GM18951 (cell line): ENCODE measurements at regions not wholly inside any gene's neighbourhood (a gene's known extent, or its start where the extent isn't known, plus 50 kb on each side); places are given as distances from the start of the nearest gene placed in this dataset.

Source experiments
- POLR2A ChIP-seq: IDR thresholded peaks from 4 replicates; pipeline ENCODE4 v1.6.1; 2011; ENCODE audit warnings: mild to moderate bottlenecking; ENCODE audit not compliant: insufficient read length, insufficient read depth; ENCODE audit errors: extremely low read depth
- in situ Hi-C: fragments of 300-500 bp; cut with MboI; formaldehyde crosslinking; loops from one replicate; pipeline ENCODE4 v1.12.0; 2022; ENCODE audit warnings: low sequenced_read_pairs, mixed read lengths, inconsistent platforms; ENCODE audit not compliant: unreplicated experiment

DNA sequence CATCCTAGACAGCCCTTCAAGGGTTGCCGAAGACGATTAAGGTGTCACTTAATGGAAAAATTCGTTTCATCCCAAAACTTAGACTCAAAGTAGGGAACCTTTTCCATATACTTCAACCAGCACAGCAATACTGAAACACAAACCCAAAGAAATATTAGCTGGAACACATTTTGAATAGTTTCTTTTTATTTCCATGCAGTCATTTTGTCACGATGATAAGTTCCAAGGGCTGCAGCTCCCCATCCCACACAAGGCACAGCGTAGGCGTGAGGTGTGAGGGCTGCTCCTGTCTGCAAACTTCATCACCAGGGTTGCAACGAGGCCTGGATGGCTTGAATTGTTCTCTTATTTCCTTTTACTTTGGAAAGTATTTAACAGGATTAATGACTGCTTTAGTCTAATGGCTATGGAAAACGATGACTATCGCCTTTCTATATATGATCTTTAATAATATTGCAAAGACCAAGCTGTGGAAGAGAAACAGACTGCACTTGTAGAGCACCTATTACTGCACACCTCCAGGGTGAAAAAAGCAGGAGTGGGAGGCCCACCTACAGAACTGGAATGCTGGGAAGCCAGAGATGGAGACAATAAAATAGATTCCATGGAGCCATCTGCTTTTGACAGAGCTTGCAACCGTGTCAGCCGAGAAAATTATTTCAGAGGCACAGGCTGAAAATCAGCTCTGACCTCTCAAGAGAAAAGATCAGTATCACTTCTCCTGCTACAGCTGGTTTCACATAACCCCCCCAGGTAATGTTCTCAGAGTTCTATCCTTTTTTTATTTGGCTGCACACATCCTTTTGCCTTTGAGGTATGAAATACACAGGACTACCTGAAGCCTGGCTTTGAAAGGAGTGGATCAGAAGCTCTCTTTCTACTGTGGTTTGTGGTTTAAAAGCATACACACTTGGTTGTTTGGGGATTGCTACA, 274.5 kb upstream of the NBEA start:
- in situ Hi-C loops: no loop called here
- no peak for TF ChIP-seq POLR2A

DNA sequence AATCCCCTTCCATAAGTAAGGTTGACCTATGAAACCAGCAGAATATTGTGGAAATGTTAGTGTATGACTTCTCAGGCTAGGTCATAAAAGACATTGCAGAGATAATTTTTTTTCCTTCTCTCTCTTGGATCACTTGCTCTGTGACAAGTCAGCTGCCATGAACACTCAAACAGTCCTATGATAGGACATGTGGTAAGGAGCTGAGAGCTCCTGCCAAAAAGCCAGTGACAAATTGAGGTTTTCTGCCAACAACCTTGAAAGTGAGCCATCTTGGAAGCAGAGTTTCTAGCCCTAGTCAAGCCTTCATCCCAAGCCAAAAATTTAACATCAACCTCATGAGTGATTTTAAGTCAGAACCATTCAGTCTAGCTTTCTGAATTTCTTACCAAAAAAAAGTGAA, 270.9 kb upstream of the NBEA start:
- in situ Hi-C loops: no loop called here
- TF ChIP-seq POLR2A: no peak

DNA sequence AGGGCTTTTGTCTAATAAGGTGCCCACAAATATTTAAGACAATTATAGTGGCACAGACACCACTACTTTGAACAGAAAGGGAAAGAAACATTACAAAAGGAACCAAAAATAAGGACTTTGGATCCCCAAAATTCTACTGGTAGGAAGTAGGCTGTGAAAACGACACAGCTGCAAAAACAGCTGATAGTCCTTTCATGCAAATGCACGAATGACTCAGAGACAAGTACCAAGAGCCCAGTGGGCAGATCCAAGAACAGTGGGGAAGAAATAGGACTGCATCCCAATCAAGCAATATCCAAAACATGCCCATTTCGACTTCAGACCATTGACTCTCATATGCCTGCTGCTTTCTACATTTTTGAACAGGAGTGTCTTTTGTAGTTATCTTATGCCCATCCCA, 269.4 kb upstream of the NBEA start:
- no peak for TF ChIP-seq POLR2A
- in situ Hi-C loops: no loop called here

DNA sequence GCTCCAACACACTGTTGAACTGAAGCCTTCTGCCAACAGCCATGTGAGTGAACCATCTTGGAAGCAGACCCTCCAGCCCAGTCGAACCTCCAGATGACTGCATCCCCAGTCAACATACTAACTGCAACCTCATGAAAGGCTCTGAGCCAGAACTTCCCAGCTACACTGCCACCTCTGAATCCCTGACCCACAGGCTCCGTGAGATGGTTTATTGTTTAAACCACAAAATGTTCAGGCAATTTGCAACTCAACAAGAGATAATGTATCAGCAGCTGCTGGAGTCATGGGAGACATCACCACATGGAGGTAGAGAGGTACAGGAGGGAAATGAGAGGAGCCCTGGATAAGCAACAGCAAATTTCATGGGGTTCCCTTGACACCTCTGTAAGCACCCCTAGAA, 266.4 kb upstream of the NBEA start:
- in situ Hi-C loops: no loop called here
- no peak for TF ChIP-seq POLR2A

DNA sequence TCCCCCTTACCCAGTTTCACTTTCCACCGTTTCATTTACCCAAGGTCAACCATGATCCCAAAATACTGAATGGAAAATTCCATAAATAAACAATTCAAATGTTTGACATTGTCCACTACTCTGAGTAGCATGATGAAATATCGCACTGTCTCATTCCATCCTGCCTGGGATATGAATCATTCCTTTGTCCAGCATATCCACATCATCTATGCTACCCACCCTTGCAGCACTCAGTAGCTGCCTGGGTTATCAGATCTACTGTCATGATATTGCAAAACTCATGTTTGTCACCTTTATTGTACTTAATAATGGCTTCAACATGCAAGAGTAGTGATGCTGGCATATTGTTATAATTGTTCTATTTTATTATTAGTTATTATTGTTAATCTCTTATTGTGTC, 263.9 kb upstream of the NBEA start:
- no peak for TF ChIP-seq POLR2A
- in situ Hi-C loops: no loop called here

DNA sequence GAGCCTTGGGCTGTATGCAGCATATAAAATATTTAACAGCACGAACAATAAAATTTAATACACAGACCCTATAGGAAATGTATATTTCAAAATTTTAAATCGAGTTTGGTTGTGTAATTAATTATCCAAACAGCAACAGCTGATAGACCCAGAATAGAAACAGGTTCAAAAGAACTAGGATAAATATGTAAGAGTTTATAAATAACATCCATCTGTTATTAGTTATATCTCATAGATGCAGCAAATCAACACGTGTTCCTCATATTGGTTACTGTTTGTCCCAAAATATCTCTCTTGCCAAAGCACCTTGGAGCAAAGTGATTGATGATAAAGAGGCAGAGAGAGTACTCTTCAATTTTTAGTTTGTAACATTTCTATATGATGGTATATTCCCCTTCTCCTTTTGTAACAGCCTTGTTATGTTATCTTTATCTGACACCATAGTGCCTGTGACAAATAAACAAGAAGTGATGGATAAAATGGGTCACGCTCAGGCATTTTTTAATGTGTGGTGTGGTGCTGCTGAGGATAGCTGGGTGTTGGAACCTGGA, 260.6 kb upstream of the NBEA start:
- in situ Hi-C loops: no loop called here
- no peak for TF ChIP-seq POLR2A

DNA sequence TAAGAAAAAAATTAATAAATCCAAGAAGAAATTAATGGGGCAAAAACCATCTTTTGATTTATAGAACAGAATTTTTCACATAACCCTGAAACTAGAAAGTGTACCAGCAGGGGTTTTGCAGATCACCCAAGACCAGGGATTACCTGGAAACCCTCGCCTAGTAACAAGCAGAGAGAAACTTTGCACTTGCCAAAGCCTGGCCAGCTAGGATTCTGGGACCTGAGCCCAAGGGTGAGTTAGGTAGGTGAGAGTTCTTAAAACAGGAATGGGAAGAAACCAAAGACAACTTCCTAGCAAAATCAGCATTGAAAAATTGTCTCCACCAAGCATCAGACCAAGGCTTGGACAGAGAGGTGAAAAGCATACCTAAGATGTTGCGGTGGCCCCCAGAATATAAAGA, 247.0 kb upstream of the NBEA start:
- no peak for TF ChIP-seq POLR2A
- in situ Hi-C loops: no loop called here

DNA sequence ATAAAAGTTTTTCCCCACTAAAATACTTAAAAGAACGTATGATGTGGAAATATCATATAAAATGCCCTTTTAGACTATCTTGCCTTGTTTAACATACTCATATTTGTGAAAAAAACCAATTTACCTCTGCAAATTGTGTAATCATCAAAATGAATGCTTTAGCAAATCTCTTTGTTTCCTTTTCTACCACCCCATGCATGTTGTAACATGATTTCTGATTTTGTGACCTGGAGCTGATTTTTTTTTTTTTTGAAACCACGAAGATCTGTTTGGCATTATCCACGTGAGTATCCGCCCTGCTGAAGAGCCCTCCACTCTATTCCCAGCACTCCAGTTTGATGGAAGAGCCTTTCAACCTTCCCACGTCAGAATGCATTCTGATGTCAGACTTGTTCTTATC, 245.8 kb upstream of the NBEA start:
- in situ Hi-C loops: no loop called here
- TF ChIP-seq POLR2A: no peak

DNA sequence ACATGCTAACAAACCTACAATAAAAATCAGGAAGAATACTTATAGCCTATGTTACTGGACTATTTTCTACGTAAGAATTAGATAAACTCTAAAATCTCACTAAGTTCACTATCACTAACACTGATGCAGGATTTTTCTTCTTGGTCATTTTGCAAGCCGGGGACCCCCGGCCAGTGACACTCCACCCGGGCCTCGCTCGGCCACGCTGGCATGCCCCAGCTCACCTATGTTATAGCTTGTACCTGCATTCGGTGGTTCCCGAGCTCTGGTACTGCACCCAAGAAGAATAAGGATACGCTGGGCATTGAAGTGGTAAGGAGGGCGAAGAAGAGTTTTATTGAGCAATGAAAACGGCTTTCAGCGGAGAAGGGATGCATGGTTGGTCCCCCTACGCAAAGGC, 245.3 kb upstream of the NBEA start:
- in situ Hi-C loops: no loop called here
- TF ChIP-seq POLR2A: no peak

DNA sequence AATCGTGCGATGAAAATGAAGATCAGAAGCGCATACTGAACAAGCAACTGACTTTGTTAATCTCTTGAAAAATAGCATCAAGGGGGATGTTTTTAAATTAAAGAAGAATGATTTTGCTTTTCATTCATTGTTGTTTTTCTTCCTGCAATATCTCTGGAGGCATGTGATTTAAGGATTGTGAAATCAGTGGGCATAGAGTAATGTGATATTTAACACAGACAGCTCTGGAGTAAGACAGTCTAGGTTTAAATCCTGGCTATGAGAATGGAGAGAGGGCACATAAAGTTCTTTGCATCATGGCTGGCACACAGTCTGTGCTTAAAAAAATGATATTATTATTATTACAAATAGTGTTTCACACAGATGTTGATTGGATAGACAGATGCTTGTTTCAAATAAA, 243.1 kb upstream of the NBEA start:
- TF ChIP-seq POLR2A: no peak
- in situ Hi-C loops: no loop called here

DNA sequence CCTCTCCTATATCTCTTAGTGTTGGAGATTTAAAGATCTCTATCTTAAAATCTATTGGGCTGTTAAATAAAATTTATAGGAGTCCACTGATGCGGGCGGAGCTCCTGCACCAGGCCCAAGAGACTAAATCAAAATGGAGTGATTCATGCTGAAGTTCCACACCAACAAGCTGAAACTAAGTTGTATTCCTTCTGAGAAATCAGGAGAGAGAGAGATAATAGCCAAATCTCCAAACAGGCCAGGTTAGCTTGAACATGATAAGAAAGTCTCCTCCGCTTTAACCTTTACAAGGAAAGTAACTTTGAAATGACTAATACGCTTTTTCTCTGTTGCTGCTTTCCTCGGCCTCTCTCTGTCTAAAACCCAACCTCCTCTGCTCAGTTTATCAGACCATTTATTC, 241.9 kb upstream of the NBEA start:
- no peak for TF ChIP-seq POLR2A
- in situ Hi-C loops: no loop called here

DNA sequence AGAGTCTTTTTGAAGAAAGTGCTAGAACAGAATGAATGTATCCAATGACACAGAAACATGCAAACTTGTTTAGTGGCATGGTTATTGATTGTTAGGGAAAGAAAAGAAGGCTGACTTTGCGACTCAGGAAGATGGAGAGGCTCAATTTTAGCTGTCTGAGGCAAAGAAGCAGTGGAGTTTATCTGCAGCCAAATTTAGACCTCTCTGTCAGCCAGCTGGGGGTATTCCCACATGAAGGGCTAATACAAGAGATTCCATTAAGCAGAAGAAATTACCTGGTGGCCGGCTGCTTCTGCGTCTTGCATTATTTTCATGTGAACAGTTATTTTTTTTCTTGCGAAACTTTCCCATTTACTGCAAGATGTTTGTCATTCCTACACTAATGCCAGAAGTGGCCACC, 240.2 kb upstream of the NBEA start:
- TF ChIP-seq POLR2A: no peak
- in situ Hi-C loops: no loop called here

DNA sequence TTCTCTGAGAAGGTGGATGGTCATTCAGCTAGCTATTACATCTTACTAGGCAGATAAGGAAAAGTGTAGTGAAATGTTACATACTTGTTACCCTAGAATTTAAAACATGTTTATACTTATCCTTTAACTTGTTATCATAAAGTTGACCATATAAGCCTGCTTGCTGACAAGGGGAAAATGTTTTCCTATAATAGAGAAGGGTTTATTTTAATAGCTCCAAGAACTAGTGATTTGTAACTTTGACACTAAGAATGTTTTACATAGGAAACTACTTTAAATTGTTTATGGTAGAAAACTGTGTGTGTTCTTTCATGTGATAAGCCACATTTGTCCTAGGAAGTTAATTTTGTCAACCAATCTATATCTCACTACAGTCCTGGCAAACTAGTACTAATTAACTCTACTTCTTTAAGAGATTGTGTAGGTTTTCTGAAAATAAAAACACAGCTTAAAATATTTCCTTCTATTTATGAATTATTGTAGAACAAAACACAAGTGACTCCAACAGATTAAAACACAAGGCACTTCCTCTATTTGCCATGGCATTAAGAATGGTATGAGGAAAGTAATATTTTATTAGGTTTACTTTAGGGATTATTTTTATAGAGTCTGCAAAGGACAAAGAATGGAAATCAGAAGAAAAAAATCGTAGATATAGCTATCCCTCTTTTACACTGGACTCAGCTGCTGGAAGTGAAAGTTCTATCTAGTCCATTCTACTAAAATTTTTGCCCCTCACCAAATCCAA, 233.3 kb upstream of the NBEA start:
- in situ Hi-C loops: no loop called here
- no peak for TF ChIP-seq POLR2A
